ENCODE measurements at regions not wholly inside any gene's neighbourhood (a gene's known extent, or its start where the extent isn't known, plus 50 kb on each side); places are given as distances from the start of the nearest gene placed in this dataset.

DNA sequence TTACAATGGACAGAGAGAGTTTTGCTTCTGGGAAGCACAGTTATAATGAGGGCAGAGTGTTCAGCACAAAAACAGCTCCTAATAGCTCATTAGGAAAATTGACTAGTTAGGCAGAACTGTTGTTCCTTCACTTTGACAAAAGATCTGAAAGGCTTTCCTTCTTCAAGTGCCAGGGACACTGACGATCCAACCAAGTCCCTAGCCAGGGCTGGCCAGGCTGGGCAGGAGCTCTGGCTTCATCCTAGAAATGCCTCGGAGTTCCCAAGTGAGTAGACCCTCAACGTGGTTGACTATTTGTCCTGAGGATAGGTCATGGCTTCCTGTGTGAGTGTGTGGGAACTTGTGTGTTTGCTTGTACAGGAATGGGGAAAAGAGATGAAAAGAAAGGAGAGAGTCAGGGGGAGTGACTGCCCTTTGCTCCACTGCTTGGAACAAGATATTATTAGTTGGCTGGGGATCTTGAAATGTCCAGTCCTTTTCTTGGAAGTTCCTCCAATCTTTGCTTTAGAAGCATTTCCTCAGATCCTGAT, 617.9 kb downstream of the NTRK3 start:
- Histone ChIP-seq H3K4me1 (ENCODE audit: insufficient read depth) (no peaks in the 10 kb centered on the region), H3K36me3 (ENCODE audit: insufficient read depth) (no peaks in the 10 kb centered on the region), H3K4me3 (ENCODE audit: low read depth, low read length) (no peak overlapping the region), H3K27ac (ENCODE audit: low read depth) (no peak overlapping the region)
- 85% methylated on average over 3 of the region's 3 CpGs for WGBS
- no peak for DNase-seq (ENCODE audit: extremely low spot score)

DNA sequence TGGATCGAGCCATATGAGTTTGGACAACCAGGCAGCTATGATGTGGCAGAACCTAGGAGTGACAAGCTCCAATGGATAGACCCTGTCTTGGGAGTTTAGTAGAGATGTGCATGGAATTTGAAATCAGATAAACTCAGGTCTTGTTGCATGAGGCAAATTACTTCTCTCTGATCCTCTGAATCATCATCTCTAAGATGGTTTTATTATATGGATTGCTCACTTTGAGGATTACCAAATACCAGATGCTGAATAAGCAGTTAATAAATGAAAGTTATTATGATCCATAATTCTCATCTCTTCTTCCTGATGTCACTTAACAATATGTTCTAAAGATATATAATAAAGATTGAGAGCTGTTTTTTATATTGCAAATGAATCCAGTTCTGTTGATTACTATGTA, 622.2 kb downstream of the NTRK3 start:
- 91% methylated on average over 1 of the region's 1 CpG for WGBS
- no peaks in the 10 kb centered on the region for H3K36me3 ChIP-seq (ENCODE audit: insufficient read depth)
- H3K4me1 ChIP-seq (ENCODE audit: insufficient read depth), result no peaks in the 10 kb centered on the region
- no peak overlapping the region for H3K27ac ChIP-seq (ENCODE audit: low read depth)
- DNase-seq (ENCODE audit: extremely low spot score), result no peak
- no peak overlapping the region for H3K4me3 ChIP-seq (ENCODE audit: low read depth, low read length)

- no peaks in the 10 kb centered on the region for H3K4me1 ChIP-seq (ENCODE audit: insufficient read depth)
- H3K27ac ChIP-seq (ENCODE audit: low read depth), result no peak overlapping the region
- H3K36me3 ChIP-seq (ENCODE audit: insufficient read depth), result no peaks in the 10 kb centered on the region
- 91% methylated on average over 1 of the region's 1 CpG for WGBS
- DNase-seq (ENCODE audit: extremely low spot score), result no peak
- H3K4me3 ChIP-seq (ENCODE audit: low read depth, low read length), result no peak overlapping the region
Observed at GRCh38 chr15:87633525-87633924, 623.0 kb downstream of the NTRK3 start.

GRCh38 chr15:87632364-87632763, 624.2 kb downstream of the NTRK3 start:
- no peak for DNase-seq (ENCODE audit: extremely low spot score)
- Histone ChIP-seq H3K36me3 (ENCODE audit: insufficient read depth) (no peaks in the 10 kb centered on the region), H3K4me1 (ENCODE audit: insufficient read depth) (no peaks in the 10 kb centered on the region), H3K27ac (ENCODE audit: low read depth) (no peak overlapping the region), H3K4me3 (ENCODE audit: low read depth, low read length) (no peak overlapping the region)

GRCh38 chr15:87631775-87632174, 624.8 kb downstream of the NTRK3 start:
- Histone ChIP-seq H3K4me3 (ENCODE audit: low read depth, low read length) (no peak overlapping the region), H3K36me3 (ENCODE audit: insufficient read depth) (no peaks in the 10 kb centered on the region), H3K4me1 (ENCODE audit: insufficient read depth) (no peaks in the 10 kb centered on the region), H3K27ac (ENCODE audit: low read depth) (no peak overlapping the region)
- 50% methylated on average over 2 of the region's 2 CpGs for WGBS
- DNase-seq (ENCODE audit: extremely low spot score), result no peak

DNA sequence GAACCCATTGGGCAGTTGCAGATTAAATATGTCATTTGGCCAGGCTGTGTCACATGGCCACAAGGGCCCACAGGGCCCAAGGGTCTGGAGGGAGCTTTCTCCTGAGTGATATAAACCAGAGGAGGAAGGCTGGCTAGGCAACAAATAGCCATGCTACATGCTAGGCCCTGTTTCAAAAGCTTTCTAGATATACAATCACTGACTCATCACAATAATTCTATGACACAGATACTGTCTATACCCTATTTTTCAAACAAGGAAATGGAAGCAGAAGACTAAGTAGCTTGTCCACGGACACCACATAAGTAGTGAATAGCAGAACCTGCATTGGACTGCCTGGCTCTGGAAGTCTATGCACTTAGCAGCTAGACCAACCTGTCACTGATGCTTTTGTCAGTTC, 625.4 kb downstream of the NTRK3 start:
- DNase-seq (ENCODE audit: extremely low spot score), result no peak
- Histone ChIP-seq H3K27ac (ENCODE audit: low read depth) (no peak overlapping the region), H3K36me3 (ENCODE audit: insufficient read depth) (no peaks in the 10 kb centered on the region), H3K4me1 (ENCODE audit: insufficient read depth) (no peaks in the 10 kb centered on the region), H3K4me3 (ENCODE audit: low read depth, low read length) (no peak overlapping the region)
- WGBS, result 88% methylated on average over 1 of the region's 1 CpG

DNA sequence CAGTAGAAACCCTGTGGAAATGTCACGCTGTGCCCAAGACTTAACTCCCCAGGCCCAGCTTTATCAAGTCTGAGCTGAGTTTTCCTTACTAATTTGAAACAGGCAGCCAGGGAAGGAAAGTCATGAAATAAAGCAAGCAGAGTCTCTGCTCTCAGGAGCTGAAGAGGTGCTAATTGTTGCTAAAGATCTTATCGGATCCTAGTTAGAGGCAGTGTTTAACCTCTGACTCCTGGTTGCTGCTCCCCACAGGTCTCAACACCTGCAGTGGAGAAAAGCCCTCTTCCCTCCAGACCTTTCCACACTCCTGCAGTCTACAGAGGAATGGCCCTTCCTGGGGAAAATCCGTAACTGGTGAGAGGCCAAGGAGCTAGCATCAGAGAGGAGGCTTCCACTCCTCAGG, 628.2 kb downstream of the NTRK3 start:
- Histone ChIP-seq H3K4me3 (ENCODE audit: low read depth, low read length) (no peak overlapping the region), H3K36me3 (ENCODE audit: insufficient read depth) (no peaks in the 10 kb centered on the region), H3K4me1 (ENCODE audit: insufficient read depth) (no peaks in the 10 kb centered on the region), H3K27ac (ENCODE audit: low read depth) (no peak overlapping the region)
- DNase-seq (ENCODE audit: extremely low spot score), result no peak
- WGBS, result 70% methylated on average over 3 of the region's 3 CpGs

DNA sequence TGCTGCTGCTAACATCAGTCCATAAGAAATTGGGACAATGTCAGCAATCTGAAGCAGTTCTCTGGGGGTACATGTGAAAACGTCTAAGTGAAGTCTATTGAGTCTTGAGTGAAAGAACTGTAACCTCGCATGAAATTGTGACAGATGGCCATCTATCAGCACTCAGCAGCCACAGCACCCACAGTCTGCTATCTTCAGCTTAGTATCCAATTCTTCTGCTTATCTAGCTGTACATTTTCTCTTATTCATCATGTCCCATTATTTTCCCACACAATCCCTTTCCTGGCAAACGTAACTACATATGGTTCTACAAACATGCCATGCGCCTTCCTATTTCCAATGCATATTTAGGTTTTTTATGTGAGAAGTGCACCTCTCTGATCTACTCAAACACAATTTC, 629.7 kb downstream of the NTRK3 start:
- Histone ChIP-seq H3K4me1 (ENCODE audit: insufficient read depth) (no peaks in the 10 kb centered on the region), H3K36me3 (ENCODE audit: insufficient read depth) (no peaks in the 10 kb centered on the region), H3K4me3 (ENCODE audit: low read depth, low read length) (no peak overlapping the region), H3K27ac (ENCODE audit: low read depth) (no peak overlapping the region)
- 91% methylated on average over 4 of the region's 4 CpGs for WGBS
- DNase-seq (ENCODE audit: extremely low spot score), result no peak

DNA sequence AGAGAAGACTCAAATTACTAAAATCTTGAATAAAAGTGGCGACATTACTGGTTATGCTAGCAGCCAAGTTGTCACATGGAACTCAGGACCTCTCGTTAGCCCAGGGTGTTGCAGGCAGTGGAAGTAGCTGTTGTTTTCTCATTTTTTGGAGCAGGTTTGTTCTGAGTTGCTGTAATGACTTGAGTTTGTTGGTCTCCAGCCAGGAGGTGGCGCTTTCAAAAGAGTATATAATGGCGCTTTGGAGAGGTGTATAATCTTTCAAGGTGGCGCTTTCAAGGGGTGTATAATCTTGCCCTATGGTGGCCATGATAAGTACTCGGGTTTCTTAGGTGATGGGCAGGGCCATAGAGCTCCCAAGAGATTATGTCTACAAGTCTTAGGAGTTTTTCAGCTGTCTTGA, 632.7 kb downstream of the NTRK3 start:
- WGBS, result 59% methylated on average over 6 of the region's 6 CpGs
- no peak overlapping the region for H3K4me3 ChIP-seq (ENCODE audit: low read depth, low read length)
- H3K4me1 ChIP-seq (ENCODE audit: insufficient read depth), result no peaks in the 10 kb centered on the region
- no peaks in the 10 kb centered on the region for H3K36me3 ChIP-seq (ENCODE audit: insufficient read depth)
- DNase-seq (ENCODE audit: extremely low spot score), result no peak
- H3K27ac ChIP-seq (ENCODE audit: low read depth), result no peak overlapping the region

DNA sequence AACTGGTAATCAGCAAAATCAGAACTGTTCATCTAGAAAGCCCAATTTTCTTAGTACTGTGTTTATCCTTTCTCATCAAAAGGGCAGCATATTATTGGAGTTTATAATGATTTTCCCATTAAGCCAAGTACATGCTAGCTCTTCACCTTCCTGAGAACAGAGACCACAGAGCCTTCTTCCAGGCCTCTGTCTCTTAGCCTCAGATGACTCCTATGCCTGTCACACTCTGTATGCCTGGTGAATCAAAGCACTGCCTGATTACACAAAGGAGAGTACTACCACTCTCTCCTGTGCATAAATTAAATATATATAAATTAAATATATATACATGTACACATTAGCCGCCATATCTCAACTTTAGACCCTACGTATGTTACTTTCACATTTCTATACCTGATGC, 636.1 kb downstream of the NTRK3 start:
- no peak for DNase-seq (ENCODE audit: extremely low spot score)
- Histone ChIP-seq H3K4me3 (ENCODE audit: low read depth, low read length) (no peak overlapping the region), H3K4me1 (ENCODE audit: insufficient read depth) (no peaks in the 10 kb centered on the region), H3K36me3 (ENCODE audit: insufficient read depth) (no peaks in the 10 kb centered on the region), H3K27ac (ENCODE audit: low read depth) (no peak overlapping the region)
- WGBS, result over 99% methylated on average over 2 of the region's 2 CpGs

GRCh38 chr15:87619161-87619960, 637.2 kb downstream of the NTRK3 start:
- H3K36me3 ChIP-seq (ENCODE audit: insufficient read depth), result no peaks in the 10 kb centered on the region
- DNase-seq (ENCODE audit: extremely low spot score), result no peak
- H3K27ac ChIP-seq (ENCODE audit: low read depth), result no peak overlapping the region
- H3K4me1 ChIP-seq (ENCODE audit: insufficient read depth), result no peaks in the 10 kb centered on the region
- 68% methylated on average over 9 of the region's 9 CpGs for WGBS
- no peak overlapping the region for H3K4me3 ChIP-seq (ENCODE audit: low read depth, low read length)

DNA sequence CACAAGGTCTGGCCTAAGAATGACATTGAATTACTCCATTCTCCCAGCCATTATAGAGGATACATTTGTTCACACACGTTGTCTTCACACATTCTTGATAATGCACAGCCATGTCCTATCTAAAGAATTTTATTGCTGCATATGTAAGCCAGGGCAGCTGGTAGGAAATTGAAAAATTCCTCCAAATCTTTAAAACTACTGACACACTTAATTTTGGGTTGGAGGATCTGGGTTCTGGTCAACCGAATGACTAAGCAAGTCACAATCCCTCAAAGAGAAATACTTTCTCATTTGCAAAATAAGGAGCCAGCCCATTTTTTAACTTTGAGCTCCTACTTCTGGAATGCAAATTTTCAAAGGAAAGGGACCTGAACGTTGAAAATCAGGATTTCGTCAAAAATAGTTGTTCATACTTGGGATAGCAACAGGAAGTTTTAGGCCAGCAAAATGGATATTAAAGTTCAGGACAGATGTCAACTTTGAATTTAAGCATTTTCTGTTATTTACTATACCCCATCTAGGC, 638.3 kb downstream of the NTRK3 start:
- Histone ChIP-seq H3K36me3 (ENCODE audit: insufficient read depth) (no peaks in the 10 kb centered on the region), H3K4me3 (ENCODE audit: low read depth, low read length) (no peak overlapping the region), H3K4me1 (ENCODE audit: insufficient read depth) (no peaks in the 10 kb centered on the region), H3K27ac (ENCODE audit: low read depth) (no peak overlapping the region)
- no peak for DNase-seq (ENCODE audit: extremely low spot score)
- WGBS, result 77% methylated on average over 4 of the region's 4 CpGs

DNA sequence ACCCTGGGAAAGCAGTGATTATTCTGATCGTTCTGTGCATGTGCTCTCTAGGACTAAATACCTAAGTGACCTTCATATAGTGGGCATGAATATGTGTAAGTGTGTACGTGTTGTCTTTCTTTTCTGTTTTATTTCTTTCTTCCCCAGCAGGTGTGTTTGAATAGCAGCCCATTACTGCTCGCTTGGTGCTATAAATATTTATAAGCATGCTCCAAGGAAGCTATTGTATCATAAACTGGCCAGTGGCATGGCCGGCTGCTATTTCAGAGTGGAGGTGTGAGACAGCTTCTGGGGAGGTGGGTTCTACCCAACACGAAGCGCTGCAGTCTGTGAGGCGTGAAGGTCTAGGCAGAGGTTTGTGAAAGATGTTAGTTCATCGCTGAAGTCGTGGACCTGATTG, 641.8 kb downstream of the NTRK3 start:
- 84% methylated on average over 9 of the region's 9 CpGs for WGBS
- H3K4me1 ChIP-seq (ENCODE audit: insufficient read depth), result no peaks in the 10 kb centered on the region

GRCh38 chr15:87610366-87610765, 646.2 kb downstream of the NTRK3 start:
- H3K4me3 ChIP-seq (ENCODE audit: low read depth, low read length), result no peak overlapping the region
- H3K36me3 ChIP-seq (ENCODE audit: insufficient read depth), result no peaks in the 10 kb centered on the region
- no peak overlapping the region for H3K27ac ChIP-seq (ENCODE audit: low read depth)
- DNase-seq (ENCODE audit: extremely low spot score), result no peak
- WGBS, result 70% methylated on average over 8 of the region's 8 CpGs
- no peaks in the 10 kb centered on the region for H3K4me1 ChIP-seq (ENCODE audit: insufficient read depth)

More for the DNA sequence above, 641.8 kb downstream of the NTRK3 start:
- Histone ChIP-seq H3K27ac (ENCODE audit: low read depth) (no peak overlapping the region), H3K36me3 (ENCODE audit: insufficient read depth) (no peaks in the 10 kb centered on the region), H3K4me3 (ENCODE audit: low read depth, low read length) (no peak overlapping the region)
- no peak for DNase-seq (ENCODE audit: extremely low spot score)
